ENCODE measurements at regions not wholly inside any gene's neighbourhood (a gene's known extent, or its start where the extent isn't known, plus 50 kb on each side); places are given as distances from the start of the nearest gene placed in this dataset.

GRCh38 chr2:128817171-128817570 is 498.5 kb upstream of the HS6ST1 start:
- Histone ChIP-seq H2AFZ (ENCODE audit: low read length) (no peak overlapping the region), H4K20me1 (ENCODE audit: insufficient read depth, low read length) (no peaks in the 10 kb centered on the region), H3K27me3 (replicated peaks; ENCODE audit: insufficient read depth, low read length) (no peaks in the 10 kb centered on the region), H3K4me2 (ENCODE audit: low read depth, low read length) (no peak overlapping the region), H3K9me2 (replicated peaks; ENCODE audit: insufficient read depth, low read length) (no peaks in the 10 kb centered on the region), H3K4me3 (ENCODE audit: low read length) (no peak overlapping the region), H3F3A (ENCODE audit: insufficient read depth, low read length) (no peaks in the 10 kb centered on the region), H3K9me3 (replicated peaks; ENCODE audit: insufficient read depth, low read length) (no peaks in the 10 kb centered on the region), H3K27ac (ENCODE audit: low read length) (no peak overlapping the region), H3K79me2 (ENCODE audit: low read length) (no peaks in the 10 kb centered on the region), H3K4me1 (ENCODE audit: low read length) (no peaks in the 10 kb centered on the region), H3K36me3 (replicated peaks; ENCODE audit: insufficient read depth, low read length) (no peaks in the 10 kb centered on the region), H3K9ac (ENCODE audit: low read length) (no peak overlapping the region)
- no peak for DNase-seq
- TF ChIP-seq EZH2phosphoT487 (IDR thresholded peaks at IDR 0.05; ENCODE audit: low read length) (no peak), EZH2 (optimal IDR thresholded peaks at IDR 0.05; ENCODE audit: low read depth, low read length) (no peak), CTCF (IDR thresholded peaks at IDR 0.05; ENCODE audit: low read length) (no peak)

GRCh38 chr2:128817813-128818212 is 499.1 kb upstream of the HS6ST1 start:
- no peak overlapping the region for H3K9ac ChIP-seq (ENCODE audit: low read length)
- no peak overlapping the region for H3K4me2 ChIP-seq (ENCODE audit: low read depth, low read length)
- no peak overlapping the region for H3K27ac ChIP-seq (ENCODE audit: low read length)
- H3K9me3 ChIP-seq (replicated peaks; ENCODE audit: insufficient read depth, low read length) = no peaks in the 10 kb centered on the region
- no peaks in the 10 kb centered on the region for H3F3A ChIP-seq (ENCODE audit: insufficient read depth, low read length)
- H3K27me3 ChIP-seq (replicated peaks; ENCODE audit: insufficient read depth, low read length) = no peaks in the 10 kb centered on the region
- H2AFZ ChIP-seq (ENCODE audit: low read length) = no peak overlapping the region
- H4K20me1 ChIP-seq (ENCODE audit: insufficient read depth, low read length) = no peaks in the 10 kb centered on the region
- H3K9me2 ChIP-seq (replicated peaks; ENCODE audit: insufficient read depth, low read length) = no peaks in the 10 kb centered on the region
- no peak for DNase-seq
- H3K4me3 ChIP-seq (ENCODE audit: low read length) = no peak overlapping the region
- no peaks in the 10 kb centered on the region for H3K4me1 ChIP-seq (ENCODE audit: low read length)
- H3K36me3 ChIP-seq (replicated peaks; ENCODE audit: insufficient read depth, low read length) = no peaks in the 10 kb centered on the region
- TF ChIP-seq CTCF (IDR thresholded peaks at IDR 0.05; ENCODE audit: low read length) (no peak), EZH2 (optimal IDR thresholded peaks at IDR 0.05; ENCODE audit: low read depth, low read length) (no peak), EZH2phosphoT487 (IDR thresholded peaks at IDR 0.05; ENCODE audit: low read length) (no peak)
- no peaks in the 10 kb centered on the region for H3K79me2 ChIP-seq (ENCODE audit: low read length)

- Histone ChIP-seq H3K4me1 (ENCODE audit: low read length) (no peaks in the 10 kb centered on the region), H3K9me3 (replicated peaks; ENCODE audit: insufficient read depth, low read length) (no peaks in the 10 kb centered on the region), H3K79me2 (ENCODE audit: low read length) (no peaks in the 10 kb centered on the region), H2AFZ (ENCODE audit: low read length) (no peak overlapping the region), H3K36me3 (replicated peaks; ENCODE audit: insufficient read depth, low read length) (no peaks in the 10 kb centered on the region), H4K20me1 (ENCODE audit: insufficient read depth, low read length) (no peaks in the 10 kb centered on the region), H3K27ac (ENCODE audit: low read length) (no peak overlapping the region), H3K9ac (ENCODE audit: low read length) (no peak overlapping the region), H3K9me2 (replicated peaks; ENCODE audit: insufficient read depth, low read length) (no peaks in the 10 kb centered on the region), H3K4me3 (ENCODE audit: low read length) (no peak overlapping the region), H3K4me2 (ENCODE audit: low read depth, low read length) (no peak overlapping the region), H3F3A (ENCODE audit: insufficient read depth, low read length) (no peaks in the 10 kb centered on the region), H3K27me3 (replicated peaks; ENCODE audit: insufficient read depth, low read length) (no peaks in the 10 kb centered on the region)
- TF ChIP-seq EZH2 (optimal IDR thresholded peaks at IDR 0.05; ENCODE audit: low read depth, low read length) = no peak
- TF ChIP-seq EZH2phosphoT487 (IDR thresholded peaks at IDR 0.05; ENCODE audit: low read length) = no peak
- TF ChIP-seq CTCF (IDR thresholded peaks at IDR 0.05; ENCODE audit: low read length) = no peak
- no peak for DNase-seq
Observed at GRCh38 chr2:128818248-128818647, 499.6 kb upstream of the HS6ST1 start.
